ENCODE measurements at regions not wholly inside any gene's neighbourhood (a gene's known extent, or its start where the extent isn't known, plus 50 kb on each side); places are given as distances from the start of the nearest gene placed in this dataset.
"Not testable (repeated sequence)": the region's sequence is repeated elsewhere in the genome, so short reads cannot be mapped to it uniquely, and the experiment has no call there.

DNA sequence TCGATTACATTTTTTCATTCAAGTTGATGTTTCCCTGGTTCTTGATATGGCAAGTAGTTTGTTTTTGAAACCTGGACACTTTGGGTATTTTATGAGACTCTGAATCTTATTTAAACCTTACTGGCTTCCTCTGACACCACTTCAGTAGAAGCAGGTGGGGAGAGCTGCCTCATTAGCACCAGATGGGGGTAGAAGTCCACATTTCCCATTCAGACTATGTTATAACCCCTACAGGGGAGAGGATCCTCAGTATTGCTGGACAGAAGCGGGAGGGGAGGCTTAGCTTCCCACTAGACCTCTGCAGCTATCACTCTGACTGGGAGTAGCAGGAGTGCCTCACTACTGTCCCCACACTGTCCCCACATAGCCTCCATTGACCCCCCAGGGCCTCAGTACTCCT lies 145.3 kb upstream of the SLC35G4 start:
- peaks cover 9% of the 10 kb centered on the region; the same call in 1 of the 2 replicates for H3K27me3 ChIP-seq (ENCODE audit: insufficient read depth, low read length)
- H2AFZ ChIP-seq (ENCODE audit: low read length, unreplicated experiment): no peak overlapping the region
- H3K4me1 ChIP-seq (ENCODE audit: control insufficient read depth, insufficient read depth, low read length, unreplicated experiment): no peaks in the 10 kb centered on the region
- no peaks in the 10 kb centered on the region for H3K36me3 ChIP-seq (ENCODE audit: insufficient read depth, low read length)
- H3K4me3 ChIP-seq (ENCODE audit: low read depth, low read length): no peak overlapping the region
- no peak overlapping the region for H3K27ac ChIP-seq (ENCODE audit: low read depth, low read length)
- no peaks in the 10 kb centered on the region for H3K79me2 ChIP-seq (ENCODE audit: control insufficient read depth, insufficient read depth, low read length, unreplicated experiment)

DNA sequence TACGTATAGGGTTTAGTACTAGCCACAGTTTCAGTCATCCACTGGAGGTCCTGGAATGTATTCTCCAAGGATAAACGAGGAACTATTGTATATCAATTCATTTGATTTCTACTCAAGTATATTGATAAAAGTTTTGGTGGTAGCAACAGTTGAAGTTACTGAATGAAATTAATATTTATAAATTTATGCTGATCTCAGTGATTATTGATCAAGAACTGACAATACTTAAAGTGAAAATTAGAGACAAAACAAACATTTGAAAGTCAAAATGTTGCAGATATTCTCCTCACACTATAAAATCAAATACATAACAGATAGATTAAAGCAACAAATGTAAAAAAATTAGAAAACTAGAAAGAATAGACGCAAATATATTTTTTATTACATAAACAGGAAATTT lies 150.9 kb upstream of the SLC35G4 start:
- H2AFZ ChIP-seq (ENCODE audit: low read length, unreplicated experiment): no peak overlapping the region
- H3K27ac ChIP-seq (ENCODE audit: low read depth, low read length): no peak overlapping the region
- no peaks in the 10 kb centered on the region for H3K36me3 ChIP-seq (ENCODE audit: insufficient read depth, low read length)
- no peaks in the 10 kb centered on the region for H3K4me1 ChIP-seq (ENCODE audit: control insufficient read depth, insufficient read depth, low read length, unreplicated experiment)
- H3K4me3 ChIP-seq (ENCODE audit: low read depth, low read length): no peak overlapping the region
- no peaks in the 10 kb centered on the region for H3K79me2 ChIP-seq (ENCODE audit: control insufficient read depth, insufficient read depth, low read length, unreplicated experiment)
- H3K27me3 ChIP-seq (ENCODE audit: insufficient read depth, low read length): no peaks in the 10 kb centered on the region

DNA sequence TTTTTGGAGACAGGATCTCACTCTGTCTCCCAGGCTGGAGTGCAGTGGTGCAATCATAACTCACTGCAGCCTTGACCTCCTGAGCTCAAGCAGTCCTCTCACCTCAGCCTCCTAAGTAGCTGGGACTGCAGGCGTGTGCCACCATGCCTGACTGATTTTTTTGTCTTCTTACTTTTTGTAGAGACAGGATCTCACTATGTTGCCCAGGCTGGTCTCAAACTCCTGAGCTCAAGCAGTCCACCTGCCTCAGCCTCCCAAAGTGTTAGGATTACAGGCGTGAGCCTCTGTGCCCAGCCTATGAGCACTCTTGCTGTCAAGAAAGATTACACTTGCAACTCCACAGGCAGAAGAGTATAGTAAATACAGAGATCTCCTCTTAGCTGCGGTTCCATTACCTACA lies 151.5 kb upstream of the SLC35G4 start:
- H3K79me2 ChIP-seq (ENCODE audit: control insufficient read depth, insufficient read depth, low read length, unreplicated experiment); H3K27me3 ChIP-seq (ENCODE audit: insufficient read depth, low read length); H3K27ac ChIP-seq (ENCODE audit: low read depth, low read length); H3K4me3 ChIP-seq (ENCODE audit: low read depth, low read length); H3K4me1 ChIP-seq (ENCODE audit: control insufficient read depth, insufficient read depth, low read length, unreplicated experiment); H2AFZ ChIP-seq (ENCODE audit: low read length, unreplicated experiment); H3K36me3 ChIP-seq (ENCODE audit: insufficient read depth, low read length): not testable (repeated sequence)

DNA sequence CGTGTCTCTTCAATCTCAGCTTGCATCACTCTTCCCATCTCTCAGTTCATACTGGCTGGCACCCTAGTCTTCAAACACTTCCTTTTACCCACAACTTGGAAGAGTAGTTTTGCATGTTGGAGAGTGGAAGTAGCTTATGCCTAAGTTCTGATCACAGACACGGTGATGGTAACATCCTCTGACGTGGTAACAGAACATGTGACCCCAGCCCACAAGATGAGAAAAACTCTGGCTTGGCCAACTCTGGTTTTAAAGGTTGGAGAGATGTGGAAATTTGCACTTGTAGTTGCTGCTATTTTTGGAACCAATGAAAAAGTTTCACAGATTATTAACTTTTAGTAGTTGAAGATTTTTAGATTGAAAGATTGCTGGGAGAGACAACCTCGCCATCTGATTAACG lies 155.4 kb upstream of the SLC35G4 start:
- peaks cover 8% of the 10 kb centered on the region for H3K27me3 ChIP-seq (ENCODE audit: insufficient read depth, low read length)

DNA sequence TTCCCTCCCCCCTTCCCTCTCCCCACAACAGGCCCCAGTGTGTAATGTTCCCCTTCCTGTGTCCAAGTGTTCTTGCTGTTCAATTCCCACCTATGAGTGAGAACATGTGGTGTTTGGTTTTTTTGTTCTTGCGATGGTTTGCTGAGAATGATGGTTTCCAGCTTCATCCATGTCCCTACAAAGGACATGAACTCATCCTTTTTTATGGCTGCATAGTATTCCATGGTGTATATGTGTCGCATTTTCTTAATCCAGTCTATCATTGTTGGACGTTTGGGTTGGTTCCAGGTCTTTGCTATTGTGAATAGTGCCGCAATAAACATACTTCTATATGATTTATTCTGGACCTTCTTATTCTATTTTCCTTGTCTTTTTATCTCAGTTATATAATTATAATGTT lies 165.2 kb upstream of the SLC35G4 start:
- H2AFZ ChIP-seq (ENCODE audit: low read length, unreplicated experiment); H3K27ac ChIP-seq (ENCODE audit: low read depth, low read length); H3K27me3 ChIP-seq (ENCODE audit: insufficient read depth, low read length); H3K4me1 ChIP-seq (ENCODE audit: control insufficient read depth, insufficient read depth, low read length, unreplicated experiment); H3K79me2 ChIP-seq (ENCODE audit: control insufficient read depth, insufficient read depth, low read length, unreplicated experiment); H3K36me3 ChIP-seq (ENCODE audit: insufficient read depth, low read length); H3K4me3 ChIP-seq (ENCODE audit: low read depth, low read length): not testable (repeated sequence)

More for the DNA sequence above, 155.4 kb upstream of the SLC35G4 start:
- Histone ChIP-seq H3K27ac (ENCODE audit: low read depth, low read length) (no peak overlapping the region), H3K4me1 (ENCODE audit: control insufficient read depth, insufficient read depth, low read length, unreplicated experiment) (no peaks in the 10 kb centered on the region), H3K36me3 (ENCODE audit: insufficient read depth, low read length) (no peaks in the 10 kb centered on the region), H3K4me3 (ENCODE audit: low read depth, low read length) (no peak overlapping the region), H2AFZ (ENCODE audit: low read length, unreplicated experiment) (no peak overlapping the region), H3K79me2 (ENCODE audit: control insufficient read depth, insufficient read depth, low read length, unreplicated experiment) (no peaks in the 10 kb centered on the region)

DNA sequence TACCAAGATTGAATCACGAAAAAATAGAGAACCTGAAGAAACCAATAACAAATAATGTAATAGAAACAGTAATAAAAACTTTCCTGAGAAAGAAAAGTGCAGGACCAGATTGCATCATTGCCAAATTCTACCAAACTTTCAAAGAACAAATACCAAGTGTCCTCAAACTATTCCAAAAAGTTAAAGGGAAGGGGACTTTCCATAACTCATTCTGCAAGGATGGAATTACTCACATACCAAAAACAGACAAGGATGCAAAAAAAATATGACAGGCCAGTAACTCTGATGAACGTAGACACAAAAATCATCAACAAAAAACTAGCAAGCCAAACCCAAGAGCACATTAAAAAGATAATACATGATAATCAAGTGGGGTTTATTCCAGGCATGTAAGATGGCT lies 172.3 kb upstream of the SLC35G4 start:
- Histone ChIP-seq H3K4me1 (ENCODE audit: control insufficient read depth, insufficient read depth, low read length, unreplicated experiment) (no peaks in the 10 kb centered on the region), H3K27me3 (ENCODE audit: insufficient read depth, low read length) (peaks cover 11% of the 10 kb centered on the region; the same call in 1 of the 2 replicates), H3K27ac (ENCODE audit: low read depth, low read length) (no peak overlapping the region), H3K36me3 (ENCODE audit: insufficient read depth, low read length) (no peaks in the 10 kb centered on the region), H2AFZ (ENCODE audit: low read length, unreplicated experiment) (no peak overlapping the region), H3K4me3 (ENCODE audit: low read depth, low read length) (no peak overlapping the region), H3K79me2 (ENCODE audit: control insufficient read depth, insufficient read depth, low read length, unreplicated experiment) (no peaks in the 10 kb centered on the region)

DNA sequence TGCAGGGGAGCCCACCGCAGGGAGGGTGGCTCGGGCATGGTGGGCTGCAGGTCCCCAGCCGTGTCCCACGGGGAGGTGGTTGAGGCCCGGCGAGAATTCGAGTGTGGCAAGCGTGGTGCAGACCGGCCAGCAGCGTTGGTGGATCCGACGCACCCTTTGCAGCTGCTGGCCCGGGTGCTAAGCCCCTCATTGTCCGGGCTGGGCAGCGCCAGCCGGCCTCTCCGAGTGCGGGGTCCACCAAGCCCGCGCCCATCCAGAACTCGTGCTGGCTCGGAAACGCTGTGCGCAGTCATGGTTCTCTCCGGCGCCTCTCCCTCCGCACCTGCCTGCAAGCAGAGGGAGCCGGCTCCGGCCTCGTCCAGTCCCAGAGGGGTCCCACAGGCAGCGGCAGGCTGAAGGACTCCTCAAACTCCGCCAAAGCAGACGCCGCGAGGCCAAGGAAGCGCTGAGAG lies 177.0 kb upstream of the SLC35G4 start:
- no peaks in the 10 kb centered on the region for H3K36me3 ChIP-seq (ENCODE audit: insufficient read depth, low read length)
- no peak overlapping the region for H3K27ac ChIP-seq (ENCODE audit: low read depth, low read length)
- H3K79me2 ChIP-seq (ENCODE audit: control insufficient read depth, insufficient read depth, low read length, unreplicated experiment): no peaks in the 10 kb centered on the region
- no peak overlapping the region for H3K4me3 ChIP-seq (ENCODE audit: low read depth, low read length)
- H3K4me1 ChIP-seq (ENCODE audit: control insufficient read depth, insufficient read depth, low read length, unreplicated experiment): no peaks in the 10 kb centered on the region
- no peak overlapping the region for H2AFZ ChIP-seq (ENCODE audit: low read length, unreplicated experiment)
- peaks cover 7% of the 10 kb centered on the region; the same call in 1 of the 2 replicates for H3K27me3 ChIP-seq (ENCODE audit: insufficient read depth, low read length)

DNA sequence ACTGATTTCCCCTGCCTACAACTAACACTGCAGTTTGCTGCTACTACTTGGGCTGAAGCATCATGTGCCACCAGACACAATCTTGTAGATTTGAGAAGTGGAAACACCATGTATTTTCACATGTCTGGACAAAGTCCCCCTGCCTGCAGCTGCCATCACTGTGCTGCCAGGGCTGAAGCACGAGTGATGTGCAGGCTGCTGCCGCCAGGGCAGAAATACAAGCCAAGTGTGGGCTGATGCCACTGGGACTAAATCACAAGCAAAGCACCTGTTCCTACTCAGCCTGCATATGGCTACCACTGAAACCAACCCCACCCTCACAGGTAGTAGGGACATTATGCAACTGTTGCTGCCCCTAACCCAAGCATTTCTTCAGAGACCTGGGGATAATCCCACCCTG lies 179.5 kb upstream of the SLC35G4 start:
- no peaks in the 10 kb centered on the region for H3K79me2 ChIP-seq (ENCODE audit: control insufficient read depth, insufficient read depth, low read length, unreplicated experiment)
- H3K36me3 ChIP-seq (ENCODE audit: insufficient read depth, low read length): no peaks in the 10 kb centered on the region
- H2AFZ ChIP-seq (ENCODE audit: low read length, unreplicated experiment): no peak overlapping the region
- H3K4me1 ChIP-seq (ENCODE audit: control insufficient read depth, insufficient read depth, low read length, unreplicated experiment): no peaks in the 10 kb centered on the region
- no peak overlapping the region for H3K4me3 ChIP-seq (ENCODE audit: low read depth, low read length)
- H3K27me3 ChIP-seq (ENCODE audit: insufficient read depth, low read length): peaks cover 4% of the 10 kb centered on the region; the same call in 1 of the 2 replicates
- no peak overlapping the region for H3K27ac ChIP-seq (ENCODE audit: low read depth, low read length)

DNA sequence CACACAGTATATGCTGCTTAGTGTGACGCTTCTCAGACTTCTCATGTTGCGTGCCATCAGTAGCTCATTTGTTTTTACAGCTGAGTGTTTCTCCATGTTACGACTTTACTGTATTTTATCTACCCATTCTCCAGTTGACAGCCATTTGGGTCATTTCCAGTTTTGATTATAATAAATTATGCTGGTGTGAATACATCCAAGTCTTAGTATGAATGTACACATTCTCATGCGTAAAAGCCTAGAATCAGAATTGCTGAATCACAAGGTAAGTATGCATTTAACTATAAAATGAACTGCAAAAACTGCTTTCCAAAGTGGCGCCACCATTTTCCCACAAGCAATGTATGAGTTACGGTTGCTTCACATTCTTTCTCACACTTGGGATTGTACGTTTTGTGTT lies 184.2 kb upstream of the SLC35G4 start:
- Histone ChIP-seq H3K4me1 (ENCODE audit: control insufficient read depth, insufficient read depth, low read length, unreplicated experiment) (no peaks in the 10 kb centered on the region), H3K79me2 (ENCODE audit: control insufficient read depth, insufficient read depth, low read length, unreplicated experiment) (no peaks in the 10 kb centered on the region), H3K27me3 (ENCODE audit: insufficient read depth, low read length) (no peaks in the 10 kb centered on the region), H3K4me3 (ENCODE audit: low read depth, low read length) (no peak overlapping the region), H3K27ac (ENCODE audit: low read depth, low read length) (no peak overlapping the region), H2AFZ (ENCODE audit: low read length, unreplicated experiment) (no peak overlapping the region), H3K36me3 (ENCODE audit: insufficient read depth, low read length) (no peaks in the 10 kb centered on the region)

DNA sequence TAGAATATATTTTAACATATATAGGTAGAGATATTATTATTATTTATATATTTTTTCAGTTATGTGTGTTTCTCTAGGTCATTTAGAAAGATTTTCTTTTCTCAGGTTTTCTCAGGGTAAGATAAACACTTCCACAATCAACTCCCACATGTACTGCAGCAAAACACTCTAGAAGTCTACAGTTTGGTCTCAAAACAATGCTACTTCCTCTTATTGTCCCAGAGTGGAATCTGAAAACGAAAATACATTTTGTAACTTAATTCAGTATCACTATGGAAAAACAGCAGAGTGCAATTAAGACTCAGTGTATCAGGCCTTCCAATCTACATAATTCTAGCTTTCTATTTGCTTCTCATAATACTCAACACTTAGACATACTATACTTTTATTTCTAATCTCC lies 190.1 kb upstream of the SLC35G4 start:
- H3K36me3 ChIP-seq (ENCODE audit: insufficient read depth, low read length): no peaks in the 10 kb centered on the region

DNA sequence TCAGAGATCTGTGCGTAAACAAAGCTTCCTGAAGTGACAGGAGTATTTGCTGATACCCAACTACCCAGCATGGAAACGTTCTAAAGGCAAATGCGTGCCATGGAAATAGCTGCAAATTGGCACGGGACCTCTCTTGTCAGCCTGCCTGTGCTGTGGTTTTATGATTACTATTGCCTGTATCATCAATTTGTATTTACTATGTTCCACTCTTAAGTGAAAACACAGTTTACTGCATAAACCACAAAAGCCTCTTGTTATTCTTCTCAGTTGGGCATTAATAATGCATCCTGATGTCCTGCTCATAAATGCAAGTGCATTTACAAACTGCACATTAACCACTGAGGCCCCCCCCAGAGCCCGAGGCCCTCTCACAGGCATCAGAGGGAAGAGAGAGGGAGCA lies 196.6 kb upstream of the SLC35G4 start:
- Histone ChIP-seq H3K4me3 (ENCODE audit: low read depth, low read length) (no peak overlapping the region), H3K36me3 (ENCODE audit: insufficient read depth, low read length) (no peaks in the 10 kb centered on the region), H3K79me2 (ENCODE audit: control insufficient read depth, insufficient read depth, low read length, unreplicated experiment) (no peaks in the 10 kb centered on the region), H3K27me3 (ENCODE audit: insufficient read depth, low read length) (no peaks in the 10 kb centered on the region), H2AFZ (ENCODE audit: low read length, unreplicated experiment) (no peak overlapping the region), H3K4me1 (ENCODE audit: control insufficient read depth, insufficient read depth, low read length, unreplicated experiment) (peaks cover 5% of the 10 kb centered on the region), H3K27ac (ENCODE audit: low read depth, low read length) (no peak overlapping the region)

More for the DNA sequence above, 190.1 kb upstream of the SLC35G4 start:
- Histone ChIP-seq H3K79me2 (ENCODE audit: control insufficient read depth, insufficient read depth, low read length, unreplicated experiment) (no peaks in the 10 kb centered on the region), H3K4me3 (ENCODE audit: low read depth, low read length) (no peak overlapping the region), H3K27me3 (ENCODE audit: insufficient read depth, low read length) (no peaks in the 10 kb centered on the region), H3K4me1 (ENCODE audit: control insufficient read depth, insufficient read depth, low read length, unreplicated experiment) (no peaks in the 10 kb centered on the region), H3K27ac (ENCODE audit: low read depth, low read length) (no peak overlapping the region), H2AFZ (ENCODE audit: low read length, unreplicated experiment) (no peak overlapping the region)
